Fibroblast of lung (primary cell): ENCODE measurements at regions not wholly inside any gene's neighbourhood (a gene's known extent, or its start where the extent isn't known, plus 50 kb on each side); places are given as distances from the start of the nearest gene placed in this dataset.

ENCODE experiments used
- DNase-seq, 2 donors: peaks; one replicate each; pipeline versions ENCODE4 v3.0.0 to v3.0.0-alpha.2; 2010; ENCODE audit warnings: low read depth in 2 of 2
- H2AFZ ChIP-seq: 2 replicates; pipeline ENCODE4 v1.5.1; 2012; ENCODE audit warnings: low read length, control low read depth, inconsistent platforms
- H3K27ac ChIP-seq: 2 replicates; pipeline ENCODE4 v1.5.1; 2011; ENCODE audit warnings: low read length, control low read depth; ENCODE audit not compliant: insufficient read depth
- H3K27me3 ChIP-seq: 2 replicates; pipeline ENCODE4 v1.5.1; 2011; ENCODE audit warnings: mild to moderate bottlenecking, low read length; ENCODE audit not compliant: control insufficient read depth, insufficient read depth
- H3K36me3 ChIP-seq: 2 replicates; pipeline ENCODE4 v1.5.1; 2011; ENCODE audit warnings: low read length; ENCODE audit not compliant: control insufficient read depth, insufficient read depth
- H3K4me1 ChIP-seq: 2 replicates; pipeline ENCODE4 v1.5.1; 2011; ENCODE audit warnings: low read length; ENCODE audit not compliant: control insufficient read depth, insufficient read depth; ENCODE audit errors: extremely low read depth
- H3K4me2 ChIP-seq: 2 replicates; pipeline ENCODE4 v1.5.1; 2011; ENCODE audit warnings: low read length, control low read depth; ENCODE audit not compliant: insufficient read depth; ENCODE audit errors: extremely low read depth
- H3K4me3 ChIP-seq, 4 experiments: fragments of 200-600 bp in 1 of 4; sonication (generic) in 1 of 4; replicated peaks in 1 of 4; 2 replicates each; pipeline ENCODE4 v1.5.1; 2011 to 2016; ENCODE audit warnings: low read length in 4 of 4, low read depth in 3 of 4, mild to moderate bottlenecking in 3 of 4, control low read depth in 2 of 4, inconsistent platforms in 1 of 4, mixed read lengths in 1 of 4; ENCODE audit not compliant: insufficient read depth in 1 of 4; ENCODE audit errors: control extremely low read depth in 1 of 4
- H3K79me2 ChIP-seq: 2 replicates; pipeline ENCODE4 v1.5.1; 2012; ENCODE audit warnings: mild to moderate bottlenecking, low read length, inconsistent platforms; ENCODE audit not compliant: control insufficient read depth, insufficient read depth
- H3K9ac ChIP-seq: 2 replicates; pipeline ENCODE4 v1.5.1; 2011; ENCODE audit warnings: mild to moderate bottlenecking, low read length, control low read depth; ENCODE audit not compliant: insufficient read depth
- H3K9me3 ChIP-seq: 2 replicates; pipeline ENCODE4 v1.5.1; 2012; ENCODE audit warnings: low read depth, low read length; ENCODE audit not compliant: control insufficient read depth, insufficient read depth
- H4K20me1 ChIP-seq: 2 replicates; pipeline ENCODE4 v1.5.1; 2011; ENCODE audit warnings: low read length; ENCODE audit not compliant: control insufficient read depth, insufficient read depth; ENCODE audit errors: extremely low read depth
- CTCF ChIP-seq, 2 donors: IDR thresholded peaks in 1 of 2; conservative IDR thresholded peaks in 1 of 2; 1 replicate in 1 of 2; 2 replicates in 1 of 2; pipeline ENCODE4 v1.5.1; 2011 to 2012; ENCODE audit warnings: low read length in 2 of 2, control low read depth in 1 of 2, inconsistent platforms in 1 of 2, low read depth in 1 of 2, mild to moderate bottlenecking in 1 of 2
- EZH2 ChIP-seq: IDR thresholded peaks from 2 replicates; pipeline ENCODE4 v1.5.1; 2012; ENCODE audit warnings: low read length, control low read depth, mild to moderate bottlenecking; ENCODE audit errors: missing control alignments

GRCh38 chr5:96195123-96195522, 233.5 kb upstream of the ELL2 start:
- Histone ChIP-seq H2AFZ (no peak overlapping the region), H3K27ac (no peak overlapping the region), H3K4me3 (no peak overlapping the region), H3K4me2 (no peak overlapping the region), H3K9ac (no peak overlapping the region), H3K79me2 (no peaks in the 10 kb centered on the region), H3K4me1 (no peaks in the 10 kb centered on the region), H4K20me1 (no peaks in the 10 kb centered on the region), H3K27me3 (no peaks in the 10 kb centered on the region), H3K9me3 (no peaks in the 10 kb centered on the region), H3K36me3 (no peaks in the 10 kb centered on the region)
- TF ChIP-seq EZH2 (no peak), CTCF (conservative IDR thresholded peaks at IDR 0.05 in 1 of 2, IDR thresholded peaks at IDR 0.05 in 1 of 2; ENCODE audit: low read depth in 1 of 2, low read length in 2 of 2) (no peak)
- DNase-seq: peak in 1 of 2 donors; percentile 68

GRCh38 chr5:96194593-96194992, 232.9 kb upstream of the ELL2 start:
- no peaks in the 10 kb centered on the region for H3K27me3 ChIP-seq
- no peak overlapping the region for H2AFZ ChIP-seq
- H3K4me3 ChIP-seq: no peak overlapping the region
- no peaks in the 10 kb centered on the region for H3K79me2 ChIP-seq
- no peak overlapping the region for H3K9ac ChIP-seq
- DNase-seq: no peak
- H3K4me1 ChIP-seq: no peaks in the 10 kb centered on the region
- no peak overlapping the region for H3K27ac ChIP-seq
- H4K20me1 ChIP-seq: no peaks in the 10 kb centered on the region
- TF ChIP-seq CTCF (conservative IDR thresholded peaks at IDR 0.05 in 1 of 2, IDR thresholded peaks at IDR 0.05 in 1 of 2; ENCODE audit: low read depth in 1 of 2, low read length in 2 of 2): no peak
- no peak for TF ChIP-seq EZH2
- no peaks in the 10 kb centered on the region for H3K9me3 ChIP-seq
- no peak overlapping the region for H3K4me2 ChIP-seq
- no peaks in the 10 kb centered on the region for H3K36me3 ChIP-seq

GRCh38 chr5:96193946-96194345, 232.3 kb upstream of the ELL2 start:
- Histone ChIP-seq H3K36me3 (no peaks in the 10 kb centered on the region), H3K27me3 (no peaks in the 10 kb centered on the region), H3K9me3 (no peaks in the 10 kb centered on the region), H3K4me1 (no peaks in the 10 kb centered on the region), H3K27ac (no peak overlapping the region), H3K4me2 (no peak overlapping the region), H3K9ac (no peak overlapping the region), H2AFZ (no peak overlapping the region), H3K79me2 (no peaks in the 10 kb centered on the region), H4K20me1 (no peaks in the 10 kb centered on the region), H3K4me3 (no peak overlapping the region)
- no peak for DNase-seq
- TF ChIP-seq EZH2 (no peak), CTCF (conservative IDR thresholded peaks at IDR 0.05 in 1 of 2, IDR thresholded peaks at IDR 0.05 in 1 of 2; ENCODE audit: low read depth in 1 of 2, low read length in 2 of 2) (no peak)
